Panc1 (cell line): ENCODE measurements at regions not wholly inside any gene's neighbourhood (a gene's known extent, or its start where the extent isn't known, plus 50 kb on each side); places are given as distances from the start of the nearest gene placed in this dataset.

Experiments used
- ATAC-seq: fragments of 200-7000 bp; cut with Tn5 transposase; 2 replicates; pipeline ENCODE4 v1.9.1; 2020; ENCODE audit warnings: mild to moderate bottlenecking, moderate library complexity
- BruUV-seq: library from RNA; stranded (reverse); fragments of 400-500 nt; replicated peaks from 2 replicates; lab custom pipeline; 2021; lab: Mats Ljungman, UMichigan
- CTCF ChIA-PET: fragments of 300-600 bp; sonication (Branson Sonifier 250); formaldehyde crosslinking; loops from one replicate; lab custom pipeline; 2022; ENCODE audit warnings: antibody characterized with exemption; lab: Charles Lee
- POLR2A ChIA-PET: fragments of 300-600 bp; sonication (Branson Sonifier 250); formaldehyde crosslinking; loops from one replicate; lab custom pipeline; 2022; ENCODE audit warnings: antibody characterized with exemption; lab: Charles Lee
- DNase-seq: peaks from one replicate; pipeline ENCODE4 v3.0.0-alpha.2; 2010; ENCODE audit warnings: low read depth, low spot score
- H3K27ac ChIP-seq: 2 replicates; pipeline ENCODE4 v1.5.1; 2011; ENCODE audit warnings: mild to moderate bottlenecking, low read length, inconsistent platforms
- H3K27me3 ChIP-seq: fragments of 200-500 bp; sonication (Bioruptor generic); 2 replicates; pipeline ENCODE4 v1.6.0; 2014; ENCODE audit warnings: low read length, inconsistent platforms; ENCODE audit not compliant: control insufficient read depth, insufficient read depth
- H3K36me3 ChIP-seq: fragments of 200-500 bp; sonication (Bioruptor generic); 2 replicates; pipeline ENCODE4 v1.5.1; 2014; ENCODE audit warnings: inconsistent platforms, mild to moderate bottlenecking, low read length, moderate library complexity; ENCODE audit not compliant: control insufficient read depth, insufficient read depth
- H3K4me1 ChIP-seq: 2 replicates; pipeline ENCODE4 v1.5.1; 2011; ENCODE audit warnings: inconsistent platforms, mild to moderate bottlenecking, low read length, moderate library complexity; ENCODE audit not compliant: control insufficient read depth, insufficient read depth
- H3K4me3 ChIP-seq, 2 experiments: 2 replicates each; pipeline ENCODE4 v1.5.1; 2011 to 2012; ENCODE audit warnings: low read depth in 2 of 2, low read length in 2 of 2, mild to moderate bottlenecking in 2 of 2, inconsistent platforms in 1 of 2, moderate library complexity in 1 of 2
- H3K9me3 ChIP-seq: fragments of 200-500 bp; sonication (Bioruptor generic); 2 replicates; pipeline ENCODE4 v1.5.1; 2014; ENCODE audit warnings: low read depth, mild to moderate bottlenecking, inconsistent platforms, low read length, moderate library complexity; ENCODE audit not compliant: control insufficient read depth, insufficient read depth
- POLR2AphosphoS5 ChIP-seq: IDR thresholded peaks from 2 replicates; pipeline ENCODE4 v1.6.1; 2012; ENCODE audit warnings: mild to moderate bottlenecking, low read depth, low read length, moderate library complexity
- SIN3A ChIP-seq: IDR thresholded peaks from 2 replicates; pipeline ENCODE4 v1.6.1; 2012; ENCODE audit warnings: low read depth, mild to moderate bottlenecking, low read length, moderate library complexity, borderline replicate concordance; ENCODE audit not compliant: insufficient read depth
- TCF7L2 ChIP-seq: IDR thresholded peaks from 2 replicates; pipeline ENCODE4 v1.6.1; 2011; ENCODE audit warnings: mild to moderate bottlenecking, low read depth, low read length, inconsistent platforms
- in situ Hi-C: cut with HindIII; loops from 2 replicates; pipeline ENCODE4 v1.10.0; 2016; ENCODE audit warnings: low sequenced_read_pairs, low pct_unique_long_range_greater_than_20kb
- intact Hi-C: fragments of 100-400 bp; cut with micrococcal nuclease; formaldehyde crosslinking; loops from one replicate; pipeline ENCODE4 v1.10.0; 2022; ENCODE audit not compliant: unreplicated experiment
- TF ChIP-seq, protein P1 (sequence below): fragments of 450-650 bp; IDR thresholded peaks from 2 replicates; pipeline ENCODE4 v1.5.1; 2017; ENCODE audit warnings: mild to moderate bottlenecking
- TF ChIP-seq, protein P2 (sequence below), 2 experiments: IDR thresholded peaks; 2 replicates each; pipeline ENCODE4 v1.6.1; 2011 to 2012; ENCODE audit warnings: low read depth in 2 of 2, control low read depth in 1 of 2, low read length in 1 of 2, mild to moderate bottlenecking in 1 of 2, moderate library complexity in 1 of 2; ENCODE audit not compliant: insufficient read depth in 1 of 2

DNA sequence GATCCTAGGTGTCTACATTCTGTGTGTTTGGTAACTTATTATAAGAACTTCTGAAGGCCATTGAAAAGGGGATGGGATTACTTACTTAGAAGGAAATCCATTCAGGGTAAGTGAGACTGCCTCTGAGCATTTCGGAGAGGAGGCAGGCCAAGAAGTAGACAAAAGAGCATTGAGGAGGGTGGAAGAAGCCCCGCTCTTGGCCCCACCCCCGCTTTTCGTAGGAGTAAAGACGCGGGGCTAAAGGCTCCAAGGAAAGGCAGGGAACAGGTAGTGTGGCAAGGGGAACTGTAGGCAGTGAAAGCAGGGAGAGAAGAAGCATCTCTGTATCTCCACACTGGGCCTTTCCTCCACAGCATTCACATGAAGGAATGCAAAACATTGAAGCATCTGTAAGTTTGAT, 51.8 kb upstream of the GRIK1 start:
- in situ Hi-C loops (no loop called here), intact Hi-C loops (no loop called here)
- Histone ChIP-seq H3K36me3 (no peaks in the 10 kb centered on the region), H3K4me3 (no peak overlapping the region), H3K27ac (no peak overlapping the region), H3K9me3 (no peaks in the 10 kb centered on the region), H3K27me3 (no peaks in the 10 kb centered on the region), H3K4me1 (no peaks in the 10 kb centered on the region)
- CTCF ChIA-PET, result no interaction called here
- POLR2A ChIA-PET, result no interaction called here
- DNase-seq (no peak), ATAC-seq (no peak)
- TF ChIP-seq, protein P1, sequence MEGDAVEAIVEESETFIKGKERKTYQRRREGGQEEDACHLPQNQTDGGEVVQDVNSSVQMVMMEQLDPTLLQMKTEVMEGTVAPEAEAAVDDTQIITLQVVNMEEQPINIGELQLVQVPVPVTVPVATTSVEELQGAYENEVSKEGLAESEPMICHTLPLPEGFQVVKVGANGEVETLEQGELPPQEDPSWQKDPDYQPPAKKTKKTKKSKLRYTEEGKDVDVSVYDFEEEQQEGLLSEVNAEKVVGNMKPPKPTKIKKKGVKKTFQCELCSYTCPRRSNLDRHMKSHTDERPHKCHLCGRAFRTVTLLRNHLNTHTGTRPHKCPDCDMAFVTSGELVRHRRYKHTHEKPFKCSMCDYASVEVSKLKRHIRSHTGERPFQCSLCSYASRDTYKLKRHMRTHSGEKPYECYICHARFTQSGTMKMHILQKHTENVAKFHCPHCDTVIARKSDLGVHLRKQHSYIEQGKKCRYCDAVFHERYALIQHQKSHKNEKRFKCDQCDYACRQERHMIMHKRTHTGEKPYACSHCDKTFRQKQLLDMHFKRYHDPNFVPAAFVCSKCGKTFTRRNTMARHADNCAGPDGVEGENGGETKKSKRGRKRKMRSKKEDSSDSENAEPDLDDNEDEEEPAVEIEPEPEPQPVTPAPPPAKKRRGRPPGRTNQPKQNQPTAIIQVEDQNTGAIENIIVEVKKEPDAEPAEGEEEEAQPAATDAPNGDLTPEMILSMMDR, result no peak
- TF ChIP-seq, protein P2, sequence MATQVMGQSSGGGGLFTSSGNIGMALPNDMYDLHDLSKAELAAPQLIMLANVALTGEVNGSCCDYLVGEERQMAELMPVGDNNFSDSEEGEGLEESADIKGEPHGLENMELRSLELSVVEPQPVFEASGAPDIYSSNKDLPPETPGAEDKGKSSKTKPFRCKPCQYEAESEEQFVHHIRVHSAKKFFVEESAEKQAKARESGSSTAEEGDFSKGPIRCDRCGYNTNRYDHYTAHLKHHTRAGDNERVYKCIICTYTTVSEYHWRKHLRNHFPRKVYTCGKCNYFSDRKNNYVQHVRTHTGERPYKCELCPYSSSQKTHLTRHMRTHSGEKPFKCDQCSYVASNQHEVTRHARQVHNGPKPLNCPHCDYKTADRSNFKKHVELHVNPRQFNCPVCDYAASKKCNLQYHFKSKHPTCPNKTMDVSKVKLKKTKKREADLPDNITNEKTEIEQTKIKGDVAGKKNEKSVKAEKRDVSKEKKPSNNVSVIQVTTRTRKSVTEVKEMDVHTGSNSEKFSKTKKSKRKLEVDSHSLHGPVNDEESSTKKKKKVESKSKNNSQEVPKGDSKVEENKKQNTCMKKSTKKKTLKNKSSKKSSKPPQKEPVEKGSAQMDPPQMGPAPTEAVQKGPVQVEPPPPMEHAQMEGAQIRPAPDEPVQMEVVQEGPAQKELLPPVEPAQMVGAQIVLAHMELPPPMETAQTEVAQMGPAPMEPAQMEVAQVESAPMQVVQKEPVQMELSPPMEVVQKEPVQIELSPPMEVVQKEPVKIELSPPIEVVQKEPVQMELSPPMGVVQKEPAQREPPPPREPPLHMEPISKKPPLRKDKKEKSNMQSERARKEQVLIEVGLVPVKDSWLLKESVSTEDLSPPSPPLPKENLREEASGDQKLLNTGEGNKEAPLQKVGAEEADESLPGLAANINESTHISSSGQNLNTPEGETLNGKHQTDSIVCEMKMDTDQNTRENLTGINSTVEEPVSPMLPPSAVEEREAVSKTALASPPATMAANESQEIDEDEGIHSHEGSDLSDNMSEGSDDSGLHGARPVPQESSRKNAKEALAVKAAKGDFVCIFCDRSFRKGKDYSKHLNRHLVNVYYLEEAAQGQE (IDR thresholded peaks at IDR 0.05; ENCODE audit: insufficient read depth in 1 of 2, low read depth in 2 of 2, low read length in 1 of 2), result no peak
- no peak for TF ChIP-seq SIN3A
- no peak for TF ChIP-seq TCF7L2
- TF ChIP-seq POLR2AphosphoS5, result no peak
- BruUV-seq, result no TSS peak

DNA sequence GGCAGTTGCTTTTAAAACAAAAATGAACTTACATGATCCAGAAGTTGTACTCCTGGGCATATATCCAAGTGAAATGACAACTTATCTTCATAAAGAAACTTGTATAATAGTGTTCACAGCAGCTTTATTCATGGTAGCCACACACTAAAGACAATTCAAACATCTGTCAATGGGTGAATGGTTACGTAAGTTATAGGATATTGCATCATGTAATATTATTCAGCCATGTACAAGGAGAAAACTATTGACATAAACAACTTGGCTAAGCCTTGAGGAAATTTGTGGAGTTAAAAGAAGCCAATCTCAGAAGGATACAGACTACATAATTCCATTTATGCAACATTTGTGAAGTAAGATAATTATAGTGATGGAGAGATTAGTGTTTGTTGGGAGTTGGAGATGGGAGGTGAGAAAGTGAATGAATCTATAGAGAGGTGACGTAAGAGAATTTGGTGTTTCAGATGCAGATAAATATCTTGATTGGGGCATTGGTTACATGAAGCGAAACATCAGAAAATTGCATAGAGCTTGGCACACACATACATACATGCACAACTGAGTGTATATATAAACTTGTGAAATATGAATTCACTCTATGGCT, 49.9 kb upstream of the GRIK1 start:
- ATAC-seq, result no peak
- DNase-seq, result no peak
- BruUV-seq, result no TSS peak
- no peaks in the 10 kb centered on the region for H3K4me1 ChIP-seq
- no peak overlapping the region for H3K27ac ChIP-seq
- ChIA-PET POLR2A (no interaction called here), CTCF (no interaction called here)
- H3K4me3 ChIP-seq, result no peak overlapping the region
- H3K36me3 ChIP-seq, result no peaks in the 10 kb centered on the region
- TF ChIP-seq TCF7L2 (no peak), POLR2AphosphoS5 (no peak), SIN3A (no peak)
- TF ChIP-seq, protein P1, result no peak
- TF ChIP-seq, protein P2 (IDR thresholded peaks at IDR 0.05; ENCODE audit: insufficient read depth in 1 of 2, low read depth in 2 of 2, low read length in 1 of 2), result no peak
- no peaks in the 10 kb centered on the region for H3K9me3 ChIP-seq
- intact Hi-C loops (no loop called here), in situ Hi-C loops (no loop called here)
- no peaks in the 10 kb centered on the region for H3K27me3 ChIP-seq
